Lung (tissue), 11 donors: ENCODE measurements at regions not wholly inside any gene's neighbourhood (a gene's known extent, or its start where the extent isn't known, plus 50 kb on each side); places are given as distances from the start of the nearest gene placed in this dataset.

Experiments used
- ATAC-seq: fragments of 200-7000 bp; cut with Tn5 transposase; one replicate; pipeline ENCODE4 v1.9.1; 2020; ENCODE audit warnings: moderate number of reproducible peaks; ENCODE audit not compliant: insufficient read depth, low FRiP score
- DNase-seq, 3 donors: peaks; one replicate each; pipeline ENCODE4 v3.0.0-alpha.2; 2013 to 2017
- H3K27ac ChIP-seq, 2 donors: one replicate each; pipeline ENCODE4 v1.5.1; 2013; ENCODE audit warnings: mild to moderate bottlenecking in 2 of 2, moderate library complexity in 2 of 2, control low read depth in 1 of 2, inconsistent platforms in 1 of 2, low read depth in 1 of 2, low read length in 1 of 2
- H3K27me3 ChIP-seq, 3 donors: one replicate each; pipeline ENCODE4 v1.5.1; 2013; ENCODE audit warnings: low read length in 2 of 3; ENCODE audit not compliant: control insufficient read depth in 3 of 3, insufficient read depth in 3 of 3
- H3K36me3 ChIP-seq, 4 donors: one replicate each; pipeline ENCODE4 v1.5.1; 2013; ENCODE audit warnings: low read length in 4 of 4, mild to moderate bottlenecking in 1 of 4, moderate library complexity in 1 of 4; ENCODE audit not compliant: control insufficient read depth in 4 of 4, insufficient read depth in 4 of 4
- H3K4me1 ChIP-seq, 5 donors: one replicate each; pipeline ENCODE4 v1.5.1; 2013; ENCODE audit warnings: low read length in 5 of 5, mild to moderate bottlenecking in 2 of 5, moderate library complexity in 1 of 5; ENCODE audit not compliant: control insufficient read depth in 5 of 5, insufficient read depth in 5 of 5
- H3K4me3 ChIP-seq: one replicate; pipeline ENCODE4 v1.5.1; 2013; ENCODE audit warnings: mild to moderate bottlenecking, control low read depth, moderate library complexity
- H3K9ac ChIP-seq, 2 donors: one replicate each; pipeline ENCODE4 v1.5.1; 2013; ENCODE audit warnings: low read length in 2 of 2, control low read depth in 1 of 2; ENCODE audit not compliant: insufficient read depth in 1 of 2
- H3K9me3 ChIP-seq, 4 donors: one replicate each; pipeline ENCODE4 v1.5.1; 2013; ENCODE audit warnings: low read length in 3 of 4, mild to moderate bottlenecking in 1 of 4, moderate library complexity in 1 of 4; ENCODE audit not compliant: control insufficient read depth in 4 of 4, insufficient read depth in 3 of 4
- WGBS, 2 donors: extraction: QIAGEN DNeasy Blood & Tissue Kit; methylation state at CpG; one replicate each; pipeline ENCODE4 v1.1.7; 2013; 5-methylcytosine and 5-hydroxymethylcytosine counted together
- TF ChIP-seq, protein P1 (sequence below): IDR thresholded peaks from 2 replicates; pipeline ENCODE4 v1.5.1; 2012; ENCODE audit warnings: mild to moderate bottlenecking; ENCODE audit errors: control extremely low read depth, extremely low read depth
- donor health status: control.
- donor health status: control.
- donor health status: Bipolar disorder and iron deficiency.
- donor health status: healthy.
- donor health status: DM: yes; HTN: yes; CAD: no.

DNA sequence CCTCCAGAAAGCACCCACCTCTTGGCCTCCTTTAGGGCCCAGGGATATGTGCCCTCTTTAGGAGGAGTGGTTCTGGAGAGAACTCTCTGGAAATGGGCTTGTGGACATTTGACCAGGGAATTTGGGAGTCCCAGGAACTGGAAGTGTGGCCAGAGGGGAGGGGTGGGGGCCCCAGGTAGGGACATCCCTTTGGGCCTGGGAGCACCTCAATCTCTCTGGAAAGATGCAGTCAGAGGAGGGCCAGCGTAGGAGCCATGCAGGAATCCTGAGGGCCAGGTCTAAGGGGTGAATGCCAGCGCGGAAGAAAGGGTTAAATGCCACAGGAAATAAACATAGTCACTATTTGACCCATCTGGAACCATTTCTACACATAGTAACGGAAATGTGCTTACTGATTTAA, 50.3 kb upstream of the ITGA11 start:
- 81 to 89% methylated on average over 4 of the region's 4 CpGs for WGBS, 2 donors
- TF ChIP-seq, protein P1, sequence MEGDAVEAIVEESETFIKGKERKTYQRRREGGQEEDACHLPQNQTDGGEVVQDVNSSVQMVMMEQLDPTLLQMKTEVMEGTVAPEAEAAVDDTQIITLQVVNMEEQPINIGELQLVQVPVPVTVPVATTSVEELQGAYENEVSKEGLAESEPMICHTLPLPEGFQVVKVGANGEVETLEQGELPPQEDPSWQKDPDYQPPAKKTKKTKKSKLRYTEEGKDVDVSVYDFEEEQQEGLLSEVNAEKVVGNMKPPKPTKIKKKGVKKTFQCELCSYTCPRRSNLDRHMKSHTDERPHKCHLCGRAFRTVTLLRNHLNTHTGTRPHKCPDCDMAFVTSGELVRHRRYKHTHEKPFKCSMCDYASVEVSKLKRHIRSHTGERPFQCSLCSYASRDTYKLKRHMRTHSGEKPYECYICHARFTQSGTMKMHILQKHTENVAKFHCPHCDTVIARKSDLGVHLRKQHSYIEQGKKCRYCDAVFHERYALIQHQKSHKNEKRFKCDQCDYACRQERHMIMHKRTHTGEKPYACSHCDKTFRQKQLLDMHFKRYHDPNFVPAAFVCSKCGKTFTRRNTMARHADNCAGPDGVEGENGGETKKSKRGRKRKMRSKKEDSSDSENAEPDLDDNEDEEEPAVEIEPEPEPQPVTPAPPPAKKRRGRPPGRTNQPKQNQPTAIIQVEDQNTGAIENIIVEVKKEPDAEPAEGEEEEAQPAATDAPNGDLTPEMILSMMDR, result no peak

GRCh38 chr15:68483165-68483564, 51.2 kb upstream of the ITGA11 start:
- no peak overlapping the region for H3K27ac ChIP-seq
- H3K36me3 ChIP-seq, result no peaks in the 10 kb centered on the region
- TF ChIP-seq, protein P1, result no peak
- H3K9ac ChIP-seq, result no peak overlapping the region
- peaks cover 0 to 2% (median 0%) of the 10 kb centered on the region in 4 donors for H3K9me3 ChIP-seq
- no peak overlapping the region for H3K4me3 ChIP-seq
- no peak for ATAC-seq
- WGBS, 2 donors, result 81 to 94% methylated on average over 3 of the region's 3 CpGs
- H3K4me1 ChIP-seq, result peaks cover 0 to 6% (median 2%) of the 10 kb centered on the region in 5 donors
- no peak for DNase-seq
- no peaks in the 10 kb centered on the region for H3K27me3 ChIP-seq

More for the DNA sequence above, 50.3 kb upstream of the ITGA11 start:
- H3K4me3 ChIP-seq, result no peak overlapping the region
- peaks cover 0 to 6% (median 2%) of the 10 kb centered on the region in 5 donors for H3K4me1 ChIP-seq
- ATAC-seq, result no peak
- H3K27ac ChIP-seq, result no peak overlapping the region
- H3K36me3 ChIP-seq, result no peaks in the 10 kb centered on the region
- H3K9ac ChIP-seq, result no peak overlapping the region
- peaks cover 0 to 2% (median 0%) of the 10 kb centered on the region in 4 donors for H3K9me3 ChIP-seq
- H3K27me3 ChIP-seq, result no peaks in the 10 kb centered on the region
- DNase-seq, result no peak

GRCh38 chr15:68484220-68484619, 52.3 kb upstream of the ITGA11 start:
- Histone ChIP-seq H3K36me3 (no peaks in the 10 kb centered on the region), H3K9ac (no peak overlapping the region), H3K9me3 (no peaks in the 10 kb centered on the region), H3K4me1 (peaks cover 0 to 6% (median 0%) of the 10 kb centered on the region in 5 donors), H3K4me3 (no peak overlapping the region), H3K27ac (no peak overlapping the region), H3K27me3 (peaks cover 0 to 1% (median 0%) of the 10 kb centered on the region in 3 donors)
- DNase-seq, result no peak
- ATAC-seq, result no peak
- TF ChIP-seq, protein P1, result no peak

DNA sequence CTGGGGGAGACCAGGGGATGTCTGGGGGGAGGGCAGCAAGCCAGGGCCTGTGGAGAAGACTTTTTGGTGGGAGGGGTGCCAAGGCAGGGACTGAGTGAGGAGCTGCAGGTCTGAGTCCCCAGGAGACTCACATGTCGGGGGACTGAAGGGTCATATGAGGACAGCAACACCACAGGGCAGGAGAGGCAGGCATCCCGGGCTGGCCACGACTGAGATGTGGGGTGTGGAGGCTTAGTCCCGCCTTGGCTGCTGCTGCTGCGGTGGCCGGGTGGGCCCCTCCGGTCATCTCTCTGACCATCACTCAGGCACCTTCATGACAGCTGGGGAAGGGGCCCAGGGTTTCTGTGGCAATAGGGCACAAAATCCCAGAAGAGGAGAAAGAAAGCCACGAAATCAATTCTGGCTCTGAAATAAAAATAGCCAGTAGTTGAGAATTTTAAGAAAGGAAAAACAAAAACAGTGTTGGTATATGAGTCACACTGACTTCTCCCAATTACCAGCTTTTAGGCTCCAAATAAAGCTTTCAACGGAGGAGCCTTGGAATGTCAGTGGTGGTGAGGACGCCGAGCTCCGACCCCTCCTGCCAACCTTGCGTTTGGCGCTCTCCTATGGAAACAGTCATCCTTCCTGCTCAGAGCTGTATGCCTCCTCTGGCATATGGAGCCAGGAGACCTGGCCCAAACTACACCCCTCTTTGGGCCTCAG, 52.9 kb upstream of the ITGA11 start:
- WGBS, 2 donors, result 71 to 81% methylated on average over 12 to 14 of the region's 14 CpGs
- H3K9me3 ChIP-seq, result no peaks in the 10 kb centered on the region
- peaks cover 0 to 2% (median 0%) of the 10 kb centered on the region in 5 donors for H3K4me1 ChIP-seq
- H3K36me3 ChIP-seq, result no peaks in the 10 kb centered on the region
- no peak overlapping the region for H3K9ac ChIP-seq
- H3K27ac ChIP-seq, result no peak overlapping the region
- H3K27me3 ChIP-seq, result peaks cover 0 to 4% (median 0%) of the 10 kb centered on the region in 3 donors
- DNase-seq, result no peak
- no peak for ATAC-seq
- TF ChIP-seq, protein P1, result no peak
- H3K4me3 ChIP-seq, result no peak overlapping the region
